ENCODE measurements at regions not wholly inside any gene's neighbourhood (a gene's known extent, or its start where the extent isn't known, plus 50 kb on each side); places are given as distances from the start of the nearest gene placed in this dataset.

- no peak overlapping the region for H2BK15ac ChIP-seq (ENCODE audit: low read length)
- no peak for FAIRE-seq
- no peaks in the 10 kb centered on the region for H3K79me2 ChIP-seq (ENCODE audit: control insufficient read depth in 1 of 2, insufficient read depth in 2 of 2, low read length in 2 of 2)
- DNase-seq (ENCODE audit: low read depth in 1 of 2, low spot score in 2 of 2) = no peak
- H4K20me1 ChIP-seq (replicated peaks in 1 of 2; ENCODE audit: control insufficient read depth in 1 of 2, insufficient read depth in 2 of 2, low read length in 2 of 2) = no peaks in the 10 kb centered on the region
- H3K79me1 ChIP-seq (ENCODE audit: low read depth, low read length) = no peaks in the 10 kb centered on the region
- no peaks in the 10 kb centered on the region for H3K4me1 ChIP-seq (replicated peaks in 1 of 4; ENCODE audit: control insufficient read depth in 3 of 4, insufficient read depth in 4 of 4, low read length in 3 of 4)
- no peak overlapping the region for H2BK5ac ChIP-seq (ENCODE audit: low read depth, low read length)
- no peak overlapping the region for H3K9ac ChIP-seq (replicated peaks in 1 of 4; ENCODE audit: extremely low read depth in 1 of 4, low read depth in 3 of 4, low read length in 3 of 4)
- H2BK20ac ChIP-seq (ENCODE audit: low read length) = no peak overlapping the region
- no peak overlapping the region for H3K4me2 ChIP-seq (ENCODE audit: insufficient read depth in 1 of 2, low read depth in 2 of 2, low read length in 2 of 2)
- WGBS, 2 experiments (ENCODE audit: extremely low coverage in 1 of 2, insufficient coverage in 1 of 2, insufficient read length in 1 of 2, insufficient replicate concordance in 2 of 2, low coverage in 1 of 2, low lambda C conversion rate in 2 of 2, missing lambda C conversion rate in 1 of 2) = 93% methylated on average over 3 of the region's 3 CpGs; no CpG with 5 or more reads in 1 of the 2 experiments
- H2AK5ac ChIP-seq (ENCODE audit: low read depth, low read length) = no peak overlapping the region
- no peaks in the 10 kb centered on the region for H3K9me3 ChIP-seq (ENCODE audit: insufficient read depth in 2 of 2, low read depth in 1 of 2, low read length in 1 of 2)
- no peak overlapping the region for H3K14ac ChIP-seq (ENCODE audit: insufficient read length)
- H3K23ac ChIP-seq (ENCODE audit: insufficient read length) = no peak overlapping the region
- H3K27me3 ChIP-seq (replicated peaks in 1 of 4; ENCODE audit: control insufficient read depth in 3 of 4, extremely low read depth in 1 of 4, insufficient read depth in 3 of 4, low read length in 3 of 4) = no peaks in the 10 kb centered on the region
- no peak for TF ChIP-seq TAF7 (optimal IDR thresholded peaks at IDR 0.05; ENCODE audit: borderline replicate concordance, low read depth, low read length)
- TF ChIP-seq E2F6 (IDR thresholded peaks at IDR 0.05) = no peak
- no peak for TF ChIP-seq CREB1 (IDR thresholded peaks at IDR 0.05)
- no peak for TF ChIP-seq CEBPB (IDR thresholded peaks at IDR 0.05; ENCODE audit: low read depth, low read length)
- no peak for TF ChIP-seq RXRA (IDR thresholded peaks at IDR 0.05; ENCODE audit: insufficient read depth, low read depth, low read length)
- no peak overlapping the region for H3K4me3 ChIP-seq (ENCODE audit: extremely low read depth in 1 of 4, insufficient read depth in 2 of 4, low read depth in 3 of 4, low read length in 4 of 4)
- H2AFZ ChIP-seq (ENCODE audit: low read length) = no peak overlapping the region
- no peak overlapping the region for H4K91ac ChIP-seq (replicated peaks; ENCODE audit: insufficient read length, low read length)
- H3K18ac ChIP-seq (ENCODE audit: extremely low read depth, low read length) = no peak overlapping the region
- H3K36me3 ChIP-seq (ENCODE audit: control insufficient read depth in 2 of 4, insufficient read depth in 4 of 4, low read length in 3 of 4) = no peaks in the 10 kb centered on the region
- H2BK120ac ChIP-seq (replicated peaks; ENCODE audit: low read depth, low read length) = no peak overlapping the region
- H3K27ac ChIP-seq (ENCODE audit: low read depth, low read length) = no peak overlapping the region
- no peak overlapping the region for H2BK12ac ChIP-seq (ENCODE audit: low read depth, low read length)
- H3K4ac ChIP-seq (replicated peaks; ENCODE audit: insufficient read length, low read depth, low read length) = no peak overlapping the region
- ChIA-PET POLR2A (ENCODE audit: partially characterized antibody) (no interaction called here), CTCF (ENCODE audit: partially characterized antibody) (no interaction called here)
- H3K56ac ChIP-seq (replicated peaks; ENCODE audit: insufficient read length, low read depth, low read length) = no peak overlapping the region
- no peak overlapping the region for H4K5ac ChIP-seq (ENCODE audit: insufficient read length, low read depth, low read length)
- no peak overlapping the region for H4K8ac ChIP-seq (ENCODE audit: extremely low read depth, insufficient read depth, low read length)
- H3K23me2 ChIP-seq (ENCODE audit: low read depth, low read length) = no peaks in the 10 kb centered on the region
Observed at GRCh38 chr18:60059216-60059615, 159.4 kb downstream of the PMAIP1 start.

Measured in H1 (cell line).